Heart left ventricle (tissue), 13 donors: ENCODE measurements at regions not wholly inside any gene's neighbourhood (a gene's known extent, or its start where the extent isn't known, plus 50 kb on each side); places are given as distances from the start of the nearest gene placed in this dataset.

ENCODE experiments used
- POLR2A ChIP-seq, 2 donors: fragments of 450-650 bp; IDR thresholded peaks; one replicate each; pipeline ENCODE4 v1.6.1; 2017; ENCODE audit warnings: antibody characterized with exemption in 2 of 2, mild to moderate bottlenecking in 2 of 2, moderate library complexity in 2 of 2
- TF ChIP-seq, protein P1 (sequence below), 12 donors: fragments of 200-600 bp; sonication (generic) in 4 of 12; IDR thresholded peaks; one replicate each; pipeline versions ENCODE4 v1.5.0 to v1.8.0; 2018 to 2022; ENCODE audit warnings: antibody characterized with exemption in 12 of 12, mild to moderate bottlenecking in 5 of 12
- donor health status: ischemic (EF 13 %, LVEDD 7.1; RV severe dilation, severe dysfunction).
- donor health status: DM: no; HTN: yes; CAD: no.
- donor health status: DM: no; HTN: no; CAD: no.
- donor health status: ischemic (EF 25% LVEDD 6.9; RV normal size, moderate dysfunction).
- donor health status: ischemic (EF 25% LVEDD 5.7; RV mildly dilated, moderate dysfunction).
- donor health status: ischemic (EF 35%, LVEDD 5.7; RV mildly dilated, moderate dysfunction).
- donor health status: nonischemic (EF 11% LVEDD 7.7; RV severe dilation, severe dysfunction).
- donor health status: DM: yes; HTN: yes; CAD: no.
- donor health status: PGD.
- donor health status: ischemic (EF 29% LVEDD 5.4; RV normal size, mild dysfunction).
- donor health status: nonischemic (EF 23%, LVEDD 6.1; RV moderate dilation, normal function).

DNA sequence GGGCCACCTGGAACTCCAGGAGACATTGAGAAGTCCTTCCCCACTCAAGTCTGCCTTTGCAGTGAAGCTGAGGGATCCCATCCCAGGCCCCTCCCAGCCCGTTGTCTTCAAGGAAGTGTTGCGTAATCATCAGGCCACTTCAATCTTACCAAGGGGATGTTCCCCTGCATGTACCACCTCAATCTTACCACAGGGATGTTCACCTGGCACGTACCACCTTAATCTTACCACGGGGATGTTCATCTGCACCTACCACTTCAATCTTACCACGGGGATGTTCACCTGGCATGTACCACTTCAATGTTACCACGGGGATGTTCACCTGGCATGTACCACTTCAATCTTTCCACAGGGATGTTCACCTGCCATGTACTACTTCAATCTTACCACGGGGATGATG is 108.0 kb upstream of the SYN3 start:
- TF ChIP-seq, protein P1, sequence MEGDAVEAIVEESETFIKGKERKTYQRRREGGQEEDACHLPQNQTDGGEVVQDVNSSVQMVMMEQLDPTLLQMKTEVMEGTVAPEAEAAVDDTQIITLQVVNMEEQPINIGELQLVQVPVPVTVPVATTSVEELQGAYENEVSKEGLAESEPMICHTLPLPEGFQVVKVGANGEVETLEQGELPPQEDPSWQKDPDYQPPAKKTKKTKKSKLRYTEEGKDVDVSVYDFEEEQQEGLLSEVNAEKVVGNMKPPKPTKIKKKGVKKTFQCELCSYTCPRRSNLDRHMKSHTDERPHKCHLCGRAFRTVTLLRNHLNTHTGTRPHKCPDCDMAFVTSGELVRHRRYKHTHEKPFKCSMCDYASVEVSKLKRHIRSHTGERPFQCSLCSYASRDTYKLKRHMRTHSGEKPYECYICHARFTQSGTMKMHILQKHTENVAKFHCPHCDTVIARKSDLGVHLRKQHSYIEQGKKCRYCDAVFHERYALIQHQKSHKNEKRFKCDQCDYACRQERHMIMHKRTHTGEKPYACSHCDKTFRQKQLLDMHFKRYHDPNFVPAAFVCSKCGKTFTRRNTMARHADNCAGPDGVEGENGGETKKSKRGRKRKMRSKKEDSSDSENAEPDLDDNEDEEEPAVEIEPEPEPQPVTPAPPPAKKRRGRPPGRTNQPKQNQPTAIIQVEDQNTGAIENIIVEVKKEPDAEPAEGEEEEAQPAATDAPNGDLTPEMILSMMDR (IDR thresholded peaks at IDR 0.05): no peak
- no peak for TF ChIP-seq POLR2A (IDR thresholded peaks at IDR 0.05)
